CD14-positive monocyte (primary cell): ENCODE measurements at regions not wholly inside any gene's neighbourhood (a gene's known extent, or its start where the extent isn't known, plus 50 kb on each side); places are given as distances from the start of the nearest gene placed in this dataset.

Experiments
- DNase-seq, 3 donors: peaks; one replicate each; pipeline ENCODE4 v3.0.0-alpha.2; 2011 to 2022
- H2AFZ ChIP-seq: 2 replicates; pipeline ENCODE4 v1.6.0; 2012; ENCODE audit warnings: mild to moderate bottlenecking, low read depth, low read length, inconsistent platforms; ENCODE audit not compliant: insufficient read depth, poor library complexity, severe bottlenecking
- H3K27ac ChIP-seq, 2 donors: 1 replicate in 1 of 2; 2 replicates in 1 of 2; pipeline ENCODE4 v1.5.1; 2012 to 2013; ENCODE audit warnings: low read length in 2 of 2, control low read depth in 1 of 2, inconsistent platforms in 1 of 2, low read depth in 1 of 2, mild to moderate bottlenecking in 1 of 2
- H3K27me3 ChIP-seq, 2 donors: one replicate each; pipeline versions ENCODE4 v1.6.0 to v1.6.1; 2011 to 2013; ENCODE audit warnings: low read length in 2 of 2; ENCODE audit not compliant: control insufficient read depth in 2 of 2, insufficient read depth in 2 of 2
- H3K36me3 ChIP-seq, 2 donors: replicated peaks in 1 of 2; 1 replicate in 1 of 2; 2 replicates in 1 of 2; pipeline versions ENCODE4 v1.5.1 to v1.6.1; 2012 to 2013; ENCODE audit warnings: low read length in 2 of 2, control low read depth in 1 of 2, inconsistent platforms in 1 of 2, mild to moderate bottlenecking in 1 of 2; ENCODE audit not compliant: insufficient read depth in 2 of 2, control insufficient read depth in 1 of 2
- H3K4me1 ChIP-seq, 2 donors: 1 replicate in 1 of 2; 2 replicates in 1 of 2; pipeline versions ENCODE4 v1.5.1 to v1.6.1; 2012 to 2013; ENCODE audit warnings: low read length in 2 of 2, control low read depth in 1 of 2, inconsistent platforms in 1 of 2, mild to moderate bottlenecking in 1 of 2, moderate library complexity in 1 of 2; ENCODE audit not compliant: insufficient read depth in 2 of 2, control insufficient read depth in 1 of 2
- H3K4me2 ChIP-seq: replicated peaks from 2 replicates; pipeline ENCODE3; 2012; ENCODE audit warnings: low read length, moderate library complexity, mild to moderate bottlenecking; ENCODE audit not compliant: poor library complexity, severe bottlenecking; ENCODE audit errors: extremely low read depth
- H3K4me3 ChIP-seq, 3 experiments: fragments of 200-600 bp in 1 of 3; sonication (generic) in 1 of 3; replicated peaks in 1 of 3; 1 replicate in 2 of 3; 2 replicates in 1 of 3; pipeline ENCODE4 v1.5.1; 2011 to 2013; ENCODE audit warnings: low read length in 3 of 3, mild to moderate bottlenecking in 3 of 3, control low read depth in 2 of 3, low read depth in 2 of 3, inconsistent platforms in 1 of 3, moderate library complexity in 1 of 3
- H3K79me2 ChIP-seq: 2 replicates; pipeline ENCODE4 v1.6.0; 2012; ENCODE audit warnings: mild to moderate bottlenecking, control low read depth, inconsistent platforms, low read length, moderate library complexity; ENCODE audit not compliant: insufficient read depth
- H3K9ac ChIP-seq: 2 replicates; pipeline ENCODE4 v1.6.0; 2017; ENCODE audit warnings: low read length, mild to moderate bottlenecking; ENCODE audit not compliant: insufficient read depth, poor library complexity, severe bottlenecking
- H3K9me3 ChIP-seq, 2 donors: replicated peaks in 1 of 2; 1 replicate in 1 of 2; 2 replicates in 1 of 2; pipeline versions ENCODE4 v1.5.1 to v1.6.1; 2012 to 2013; ENCODE audit warnings: low read length in 2 of 2, control low read depth in 1 of 2; ENCODE audit not compliant: control insufficient read depth in 1 of 2, insufficient read depth in 1 of 2
- H4K20me1 ChIP-seq: 2 replicates; pipeline ENCODE4 v1.6.0; 2012; ENCODE audit warnings: mild to moderate bottlenecking, low read length, control low read depth, moderate library complexity; ENCODE audit not compliant: insufficient read depth
- H3K27ac Mint-ChIP-seq, 7 donors: one replicate each; pipeline ENCODE4 v1.8.0; 2020; ENCODE audit warnings: mild to moderate bottlenecking in 7 of 7, mixed read lengths in 7 of 7, moderate library complexity in 6 of 7, inconsistent platforms in 2 of 7
- H3K27me3 Mint-ChIP-seq, 3 donors: one replicate each; pipeline ENCODE4 v1.8.0; 2021 to 2022; ENCODE audit warnings: low read depth in 3 of 3, mild to moderate bottlenecking in 3 of 3, mixed read lengths in 3 of 3, moderate library complexity in 3 of 3, inconsistent platforms in 1 of 3
- H3K36me3 Mint-ChIP-seq, 2 donors: one replicate each; pipeline ENCODE4 v1.8.0; 2020; ENCODE audit warnings: mixed read lengths in 2 of 2, inconsistent platforms in 1 of 2, mild to moderate bottlenecking in 1 of 2
- H3K4me1 Mint-ChIP-seq: one replicate; pipeline ENCODE4 v1.8.0; 2020; ENCODE audit warnings: mild to moderate bottlenecking, mixed read lengths
- H3K4me3 Mint-ChIP-seq, 2 donors: one replicate each; pipeline ENCODE4 v1.8.0; 2020; ENCODE audit warnings: mild to moderate bottlenecking in 2 of 2, mixed read lengths in 2 of 2, moderate library complexity in 1 of 2
- H3K9me3 Mint-ChIP-seq, 7 donors: one replicate each; pipeline ENCODE4 v1.8.0; 2020 to 2022; ENCODE audit warnings: mixed read lengths in 7 of 7, mild to moderate bottlenecking in 6 of 7, moderate library complexity in 6 of 7, inconsistent platforms in 2 of 7
- WGBS: methylation state at CpG from one replicate; pipeline ENCODE4 v1.1.5; 2013; ENCODE audit warnings: missing lambda C conversion rate; ENCODE audit not compliant: insufficient coverage; 5-methylcytosine and 5-hydroxymethylcytosine counted together
- intact Hi-C, 2 donors: fragments of 100-400 bp; cut with micrococcal nuclease; formaldehyde crosslinking; loops; one replicate each; pipeline versions ENCODE4 v1.15.0 to v1.15.1; 2023
- TF ChIP-seq, protein P1 (sequence below): fragments of 200-600 bp; IDR thresholded peaks from one replicate; pipeline ENCODE4 v1.8.0; 2022; ENCODE audit warnings: antibody characterized with exemption, mild to moderate bottlenecking

DNA sequence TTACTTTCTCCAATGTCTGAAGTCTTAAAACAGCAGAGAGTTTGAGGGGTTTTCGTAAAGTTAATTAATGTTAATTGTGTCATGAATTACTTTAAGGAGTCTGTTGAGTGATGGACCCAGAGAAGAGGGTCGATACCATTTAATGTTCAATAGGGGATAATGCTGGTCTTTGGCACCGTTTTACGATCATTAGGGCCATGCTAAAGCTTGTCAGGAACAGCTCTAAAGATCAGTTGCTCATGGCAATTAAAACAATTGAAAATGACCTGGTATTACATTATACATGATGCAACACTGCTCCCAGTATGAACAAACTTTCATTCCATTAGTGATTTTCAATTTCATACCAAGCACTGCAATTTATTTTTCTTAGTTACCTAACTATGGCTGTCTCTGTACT, 296.9 kb downstream of the ETV1 start:
- no peak overlapping the region for H3K4me3 ChIP-seq
- Mint-ChIP-seq H3K9me3 (peaks cover 0 to 3% (median 1%) of the 10 kb centered on the region in 7 donors), H3K4me3 (no peak overlapping the region), H3K4me1 (no peaks in the 10 kb centered on the region), H3K27me3 (peaks cover 0 to 4% (median 0%) of the 10 kb centered on the region in 3 donors), H3K27ac (no peak overlapping the region), H3K36me3 (no peaks in the 10 kb centered on the region)
- TF ChIP-seq, protein P1, sequence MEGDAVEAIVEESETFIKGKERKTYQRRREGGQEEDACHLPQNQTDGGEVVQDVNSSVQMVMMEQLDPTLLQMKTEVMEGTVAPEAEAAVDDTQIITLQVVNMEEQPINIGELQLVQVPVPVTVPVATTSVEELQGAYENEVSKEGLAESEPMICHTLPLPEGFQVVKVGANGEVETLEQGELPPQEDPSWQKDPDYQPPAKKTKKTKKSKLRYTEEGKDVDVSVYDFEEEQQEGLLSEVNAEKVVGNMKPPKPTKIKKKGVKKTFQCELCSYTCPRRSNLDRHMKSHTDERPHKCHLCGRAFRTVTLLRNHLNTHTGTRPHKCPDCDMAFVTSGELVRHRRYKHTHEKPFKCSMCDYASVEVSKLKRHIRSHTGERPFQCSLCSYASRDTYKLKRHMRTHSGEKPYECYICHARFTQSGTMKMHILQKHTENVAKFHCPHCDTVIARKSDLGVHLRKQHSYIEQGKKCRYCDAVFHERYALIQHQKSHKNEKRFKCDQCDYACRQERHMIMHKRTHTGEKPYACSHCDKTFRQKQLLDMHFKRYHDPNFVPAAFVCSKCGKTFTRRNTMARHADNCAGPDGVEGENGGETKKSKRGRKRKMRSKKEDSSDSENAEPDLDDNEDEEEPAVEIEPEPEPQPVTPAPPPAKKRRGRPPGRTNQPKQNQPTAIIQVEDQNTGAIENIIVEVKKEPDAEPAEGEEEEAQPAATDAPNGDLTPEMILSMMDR = no peak
- H3K4me2 ChIP-seq = no peak overlapping the region
- H3K27me3 ChIP-seq = no peaks in the 10 kb centered on the region
- intact Hi-C loops = no loop called here
- no peak for DNase-seq
- WGBS = 90% methylated on average over 3 of the region's 4 CpGs
- H3K79me2 ChIP-seq = no peaks in the 10 kb centered on the region
- no peaks in the 10 kb centered on the region for H3K4me1 ChIP-seq
- no peaks in the 10 kb centered on the region for H3K9me3 ChIP-seq
- H3K27ac ChIP-seq = no peak overlapping the region
- no peak overlapping the region for H3K9ac ChIP-seq
- H4K20me1 ChIP-seq = no peaks in the 10 kb centered on the region
- H3K36me3 ChIP-seq = no peaks in the 10 kb centered on the region
- no peak overlapping the region for H2AFZ ChIP-seq

DNA sequence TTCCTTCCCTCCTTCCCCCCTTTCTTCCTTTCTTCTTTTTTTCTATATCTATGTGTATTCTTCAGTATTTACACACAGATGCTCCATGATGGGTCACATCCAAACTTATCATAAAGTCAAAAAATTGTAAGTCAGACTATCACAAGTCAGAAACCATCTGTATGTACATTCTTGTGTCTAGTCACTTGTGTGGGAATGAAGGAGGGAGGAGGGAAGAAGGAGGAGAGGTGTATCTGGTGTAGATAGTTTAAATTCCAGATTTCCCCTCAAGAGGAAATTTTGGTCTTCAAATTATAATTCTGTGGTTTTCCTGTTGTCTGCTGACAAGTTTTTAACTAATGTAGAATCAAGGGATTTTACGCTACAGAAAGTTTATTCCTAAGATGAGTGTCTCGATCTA, 287.2 kb downstream of the ETV1 start:
- intact Hi-C loops = no loop called here
- Mint-ChIP-seq H3K4me1 (no peaks in the 10 kb centered on the region), H3K9me3 (peaks cover 0 to 3% (median 0%) of the 10 kb centered on the region in 7 donors), H3K27me3 (no peaks in the 10 kb centered on the region), H3K27ac (no peak overlapping the region), H3K36me3 (no peaks in the 10 kb centered on the region), H3K4me3 (no peak overlapping the region)
- Histone ChIP-seq H3K4me1 (no peaks in the 10 kb centered on the region), H3K4me2 (no peak overlapping the region), H4K20me1 (no peaks in the 10 kb centered on the region), H3K27ac (no peak overlapping the region), H3K4me3 (no peak overlapping the region), H3K9me3 (no peaks in the 10 kb centered on the region), H3K9ac (no peak overlapping the region), H3K36me3 (no peaks in the 10 kb centered on the region), H2AFZ (no peak overlapping the region), H3K79me2 (no peaks in the 10 kb centered on the region), H3K27me3 (no peaks in the 10 kb centered on the region)
- TF ChIP-seq, protein P1 = no peak
- WGBS = no CpG with 5 or more reads among the region's 2 CpGs
- no peak for DNase-seq
